GM23338 (cell line): ENCODE measurements at regions not wholly inside any gene's neighbourhood (a gene's known extent, or its start where the extent isn't known, plus 50 kb on each side); places are given as distances from the start of the nearest gene placed in this dataset.
"Not testable (repeated sequence)": the region's sequence is repeated elsewhere in the genome, so short reads cannot be mapped to it uniquely, and the experiment has no call there.

Source experiments
- ATAC-seq: fragments of 200-7000 bp; cut with Tn5 transposase; 3 replicates; pipeline ENCODE4 v1.9.1; 2020
- DNase-seq: peaks from one replicate; pipeline ENCODE4 v3.0.0-alpha.2; 2015; ENCODE audit warnings: low spot score
- H2AFZ ChIP-seq: fragments of 200-600 bp; sonication (generic); 2 replicates; pipeline ENCODE4 v1.8.0; 2016; ENCODE audit warnings: antibody characterized with exemption, mild to moderate bottlenecking, moderate library complexity
- H3F3A ChIP-seq: fragments of 200-600 bp; sonication (generic); replicated peaks from 2 replicates; pipeline ENCODE4 v1.8.0; 2017; ENCODE audit warnings: antibody characterized with exemption, mixed run types, low read depth
- H3K27ac ChIP-seq: fragments of 200-600 bp; sonication (generic); 2 replicates; pipeline ENCODE4 v1.6.1; 2016; ENCODE audit warnings: low read depth
- H3K27me3 ChIP-seq: fragments of 200-600 bp; sonication (generic); 2 replicates; pipeline ENCODE4 v1.8.0; 2016; ENCODE audit warnings: mild to moderate bottlenecking, mixed run types, moderate library complexity; ENCODE audit not compliant: insufficient read depth
- H3K36me3 ChIP-seq: fragments of 200-600 bp; sonication (generic); 2 replicates; pipeline ENCODE4 v1.8.0; 2016; ENCODE audit warnings: mild to moderate bottlenecking; ENCODE audit not compliant: insufficient read depth
- H3K4me1 ChIP-seq: fragments of 200-600 bp; sonication (generic); 2 replicates; pipeline ENCODE4 v1.8.0; 2016; ENCODE audit warnings: mild to moderate bottlenecking, moderate library complexity; ENCODE audit not compliant: insufficient read depth
- H3K4me2 ChIP-seq: fragments of 200-600 bp; sonication (generic); 2 replicates; pipeline ENCODE4 v1.7.1; 2017; ENCODE audit warnings: mixed run types
- H3K4me3 ChIP-seq: fragments of 200-600 bp; sonication (generic); 2 replicates; pipeline ENCODE4 v1.6.1; 2016; ENCODE audit warnings: mixed run types
- H3K79me2 ChIP-seq: fragments of 200-600 bp; sonication (generic); replicated peaks from 2 replicates; pipeline ENCODE4 v1.8.0; 2017; ENCODE audit warnings: mild to moderate bottlenecking; ENCODE audit not compliant: insufficient read depth
- H3K9me2 ChIP-seq: fragments of 200-600 bp; sonication (generic); 2 replicates; pipeline ENCODE4 v1.8.0; 2017; ENCODE audit not compliant: insufficient read depth
- H4K20me1 ChIP-seq: fragments of 200-600 bp; sonication (generic); replicated peaks from 2 replicates; pipeline ENCODE4 v1.8.0; 2017; ENCODE audit warnings: mild to moderate bottlenecking; ENCODE audit not compliant: insufficient read depth
- H3K27ac Mint-ChIP-seq: 2 replicates; pipeline ENCODE4 v1.8.0; 2020; ENCODE audit warnings: inconsistent platforms, mild to moderate bottlenecking, moderate library complexity, mixed read lengths
- H3K27me3 Mint-ChIP-seq: 3 replicates; pipeline ENCODE4 v1.8.0; 2022; ENCODE audit warnings: low read depth, mild to moderate bottlenecking, moderate library complexity, mixed read lengths, inconsistent platforms; ENCODE audit not compliant: insufficient read depth, poor library complexity
- H3K36me3 Mint-ChIP-seq: 3 replicates; pipeline ENCODE4 v1.8.0; 2021; ENCODE audit warnings: low read depth, mild to moderate bottlenecking, inconsistent platforms, moderate library complexity, mixed read lengths
- H3K4me1 Mint-ChIP-seq: 3 replicates; pipeline ENCODE4 v1.8.0; 2020; ENCODE audit warnings: mild to moderate bottlenecking, inconsistent platforms, mixed read lengths
- H3K4me3 Mint-ChIP-seq: 3 replicates; pipeline ENCODE4 v1.8.0; 2021; ENCODE audit warnings: moderate library complexity, mild to moderate bottlenecking, inconsistent platforms, mixed read lengths
- H3K9me3 Mint-ChIP-seq: 3 replicates; pipeline ENCODE4 v1.8.0; 2020; ENCODE audit warnings: moderate library complexity, mild to moderate bottlenecking, inconsistent platforms, mixed read lengths
- TF ChIP-seq, protein P1 (sequence below), 2 experiments: fragments of 200-600 bp in 1 of 2; sonication (generic) in 1 of 2; conservative IDR thresholded peaks; 2 replicates each; pipeline versions ENCODE4 v1.5.1 to v1.6.1; 2016 to 2017; ENCODE audit warnings: antibody characterized with exemption in 2 of 2, low read depth in 2 of 2, mild to moderate bottlenecking in 2 of 2, moderate library complexity in 1 of 2

DNA sequence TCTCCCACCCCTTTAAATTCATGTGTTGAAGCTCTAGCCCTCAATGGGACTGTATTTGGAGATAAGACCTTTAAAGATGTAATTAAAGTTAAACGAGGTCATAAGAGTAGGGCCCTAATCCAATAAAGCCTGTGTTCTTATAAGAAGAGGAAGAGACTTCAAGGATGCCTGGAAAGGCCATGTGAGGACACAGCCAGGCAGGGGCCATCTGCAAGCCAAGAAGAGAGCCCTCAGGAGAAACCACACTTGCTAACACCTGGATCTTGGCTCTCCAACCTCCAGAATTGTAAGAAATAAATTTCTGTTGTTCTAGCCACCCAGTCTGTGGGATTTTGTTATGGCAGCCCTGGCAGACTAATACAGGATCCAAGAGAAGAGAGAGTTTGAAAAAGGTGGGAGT, 683.5 kb downstream of the TTLL7 start:
- not testable (repeated sequence) for ATAC-seq, H3K9me3 Mint-ChIP-seq, H3K27me3 Mint-ChIP-seq

DNA sequence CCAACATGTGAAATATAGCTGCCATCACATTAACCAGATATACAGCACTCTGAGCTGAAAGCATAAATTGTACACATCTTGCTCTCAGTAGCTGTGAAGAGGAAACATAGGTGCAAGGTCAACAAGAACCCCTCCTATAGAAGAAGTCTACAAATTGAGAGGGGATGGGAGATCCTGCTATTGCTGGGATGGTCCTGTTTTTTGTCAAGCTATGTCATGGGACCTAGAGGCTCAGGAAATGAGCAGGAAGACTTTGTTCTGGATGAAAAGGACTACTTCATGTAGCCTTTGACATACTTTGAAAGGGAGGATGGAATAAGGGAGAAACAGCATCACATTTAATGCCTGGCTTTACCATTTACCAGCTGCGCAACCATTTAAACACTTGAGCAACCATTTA, 688.8 kb downstream of the TTLL7 start:
- not testable (repeated sequence) for H3K4me3 ChIP-seq, H3K4me2 ChIP-seq, H2AFZ ChIP-seq, H3K36me3 Mint-ChIP-seq, H3K27me3 ChIP-seq, H3K27ac Mint-ChIP-seq, H3K27me3 Mint-ChIP-seq, H3K4me1 ChIP-seq, DNase-seq, ATAC-seq, H3K36me3 ChIP-seq, H3K4me1 Mint-ChIP-seq, H3K79me2 ChIP-seq, H3K4me3 Mint-ChIP-seq, H3K9me2 ChIP-seq, H3F3A ChIP-seq, H3K9me3 Mint-ChIP-seq, H3K27ac ChIP-seq, H4K20me1 ChIP-seq

More for the DNA sequence above, 683.5 kb downstream of the TTLL7 start:
- not testable (repeated sequence) for H3K4me1 ChIP-seq, H3K27ac ChIP-seq, H3K79me2 ChIP-seq, DNase-seq, H3K4me3 Mint-ChIP-seq, H3K27me3 ChIP-seq, H3F3A ChIP-seq, H3K4me1 Mint-ChIP-seq, H3K4me3 ChIP-seq, H3K36me3 ChIP-seq, H3K36me3 Mint-ChIP-seq, H4K20me1 ChIP-seq, H3K9me2 ChIP-seq, H2AFZ ChIP-seq, H3K27ac Mint-ChIP-seq, H3K4me2 ChIP-seq

GRCh38 chr1:83309035-83309434, 689.9 kb downstream of the TTLL7 start:
- H3K4me1 Mint-ChIP-seq, H3K4me1 ChIP-seq, ATAC-seq: not testable (repeated sequence)

DNA sequence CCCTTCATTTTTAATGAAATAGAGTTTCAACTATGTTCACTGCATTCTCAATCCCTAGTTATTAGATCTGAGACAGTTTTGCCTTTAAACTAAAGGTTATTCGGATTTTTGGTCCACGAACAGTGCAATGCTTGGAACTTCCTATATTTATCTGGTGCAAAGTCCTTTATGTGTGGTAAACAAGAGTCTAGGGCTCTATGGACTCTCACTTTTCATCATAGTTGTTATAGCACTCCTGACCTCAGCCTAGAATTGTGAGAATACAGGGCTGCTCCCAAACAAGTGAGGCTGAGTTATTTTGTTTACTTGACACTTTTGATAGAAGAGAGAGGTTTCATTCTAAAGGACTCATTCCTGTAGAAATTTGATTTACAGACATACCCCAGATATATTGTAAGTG, 692.1 kb downstream of the TTLL7 start:
- H3K4me2 ChIP-seq, DNase-seq, H3K27me3 ChIP-seq, H3K79me2 ChIP-seq, ATAC-seq, H3K27ac Mint-ChIP-seq, H4K20me1 ChIP-seq, H3K27me3 Mint-ChIP-seq, H3K36me3 Mint-ChIP-seq, H3K4me3 ChIP-seq, H3K36me3 ChIP-seq, H3F3A ChIP-seq, H3K4me3 Mint-ChIP-seq, H2AFZ ChIP-seq, H3K4me1 Mint-ChIP-seq, H3K4me1 ChIP-seq, H3K27ac ChIP-seq, H3K9me2 ChIP-seq, H3K9me3 Mint-ChIP-seq: not testable (repeated sequence)

More at GRCh38 chr1:83309035-83309434, 689.9 kb downstream of the TTLL7 start:
- H2AFZ ChIP-seq, H4K20me1 ChIP-seq, H3K9me2 ChIP-seq, H3K27ac Mint-ChIP-seq, H3K9me3 Mint-ChIP-seq, H3K36me3 ChIP-seq, H3K36me3 Mint-ChIP-seq, H3K27me3 ChIP-seq, H3K27ac ChIP-seq, H3K79me2 ChIP-seq, H3K4me3 ChIP-seq, H3K4me3 Mint-ChIP-seq, H3K27me3 Mint-ChIP-seq, H3K4me2 ChIP-seq, H3F3A ChIP-seq, DNase-seq: not testable (repeated sequence)
- TF ChIP-seq, protein P1, sequence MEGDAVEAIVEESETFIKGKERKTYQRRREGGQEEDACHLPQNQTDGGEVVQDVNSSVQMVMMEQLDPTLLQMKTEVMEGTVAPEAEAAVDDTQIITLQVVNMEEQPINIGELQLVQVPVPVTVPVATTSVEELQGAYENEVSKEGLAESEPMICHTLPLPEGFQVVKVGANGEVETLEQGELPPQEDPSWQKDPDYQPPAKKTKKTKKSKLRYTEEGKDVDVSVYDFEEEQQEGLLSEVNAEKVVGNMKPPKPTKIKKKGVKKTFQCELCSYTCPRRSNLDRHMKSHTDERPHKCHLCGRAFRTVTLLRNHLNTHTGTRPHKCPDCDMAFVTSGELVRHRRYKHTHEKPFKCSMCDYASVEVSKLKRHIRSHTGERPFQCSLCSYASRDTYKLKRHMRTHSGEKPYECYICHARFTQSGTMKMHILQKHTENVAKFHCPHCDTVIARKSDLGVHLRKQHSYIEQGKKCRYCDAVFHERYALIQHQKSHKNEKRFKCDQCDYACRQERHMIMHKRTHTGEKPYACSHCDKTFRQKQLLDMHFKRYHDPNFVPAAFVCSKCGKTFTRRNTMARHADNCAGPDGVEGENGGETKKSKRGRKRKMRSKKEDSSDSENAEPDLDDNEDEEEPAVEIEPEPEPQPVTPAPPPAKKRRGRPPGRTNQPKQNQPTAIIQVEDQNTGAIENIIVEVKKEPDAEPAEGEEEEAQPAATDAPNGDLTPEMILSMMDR (conservative IDR thresholded peaks at IDR 0.05; ENCODE audit: low read depth in 2 of 2) = peak in 1 of 2 experiments; percentile 19; a peak in 1 of 4 replicates

DNA sequence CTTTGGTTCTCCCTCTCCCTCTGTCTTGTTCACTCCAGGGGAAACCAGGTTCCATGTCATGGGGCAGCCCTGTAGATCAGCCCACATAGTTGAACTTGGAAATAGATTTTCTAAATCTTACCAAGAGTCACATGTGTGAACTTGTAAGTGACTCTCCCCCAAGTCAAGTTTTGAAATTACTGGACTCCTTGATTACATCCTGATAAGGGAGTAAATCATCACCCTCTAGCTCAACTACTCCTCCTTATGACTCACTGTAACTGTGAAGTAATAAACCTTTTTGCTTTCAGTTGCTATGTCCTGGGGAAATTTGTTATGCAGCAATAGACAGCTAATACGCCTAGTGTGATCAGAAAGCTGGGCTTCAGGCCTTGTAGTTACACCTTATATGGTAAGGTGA, 703.3 kb downstream of the TTLL7 start:
- not testable (repeated sequence) for H3K27me3 Mint-ChIP-seq

DNA sequence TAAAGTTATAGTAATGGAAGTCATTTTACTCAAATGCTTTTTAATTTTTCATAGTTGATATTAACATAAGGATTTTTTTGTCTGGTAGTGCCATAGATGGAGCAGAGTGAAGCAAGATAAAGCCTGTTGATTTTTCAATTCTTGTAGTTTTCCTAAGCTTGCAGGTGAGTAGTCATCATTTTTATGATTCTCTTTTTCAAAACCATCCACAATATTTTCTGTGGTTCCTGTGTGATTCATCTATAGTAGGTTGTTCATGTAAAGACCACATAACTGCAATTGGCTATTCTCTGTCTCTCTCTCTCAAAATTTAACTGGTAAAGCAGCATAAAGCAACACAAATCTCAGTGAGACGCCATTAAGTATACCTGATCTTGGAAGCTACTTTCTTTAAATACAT, 711.5 kb downstream of the TTLL7 start:
- H3K4me1 Mint-ChIP-seq, H3K27ac ChIP-seq, H3K9me2 ChIP-seq, H3K27me3 Mint-ChIP-seq, H3K36me3 ChIP-seq, H3K79me2 ChIP-seq, H3K4me1 ChIP-seq, H3K9me3 Mint-ChIP-seq, H3K36me3 Mint-ChIP-seq, H3K4me3 Mint-ChIP-seq, H3K27me3 ChIP-seq, H3K27ac Mint-ChIP-seq, H2AFZ ChIP-seq, H4K20me1 ChIP-seq, DNase-seq, H3K4me3 ChIP-seq, H3K4me2 ChIP-seq, H3F3A ChIP-seq, ATAC-seq: not testable (repeated sequence)

More for the DNA sequence above, 703.3 kb downstream of the TTLL7 start:
- not testable (repeated sequence) for H3K79me2 ChIP-seq, H3K27me3 ChIP-seq, H3K9me3 Mint-ChIP-seq, DNase-seq, H2AFZ ChIP-seq, H3K36me3 ChIP-seq, H3K27ac ChIP-seq, H3K4me3 Mint-ChIP-seq, H4K20me1 ChIP-seq, H3K9me2 ChIP-seq, H3K36me3 Mint-ChIP-seq, H3K4me2 ChIP-seq, H3K4me1 Mint-ChIP-seq, H3K27ac Mint-ChIP-seq, ATAC-seq, H3K4me3 ChIP-seq, H3F3A ChIP-seq, H3K4me1 ChIP-seq
